GM19025 (cell line): ENCODE measurements at regions not wholly inside any gene's neighbourhood (a gene's known extent, or its start where the extent isn't known, plus 50 kb on each side); places are given as distances from the start of the nearest gene placed in this dataset.
"Not testable (repeated sequence)": the region's sequence is repeated elsewhere in the genome, so short reads cannot be mapped to it uniquely, and the experiment has no call there.

Experiments used
- ATAC-seq: cut with Tn5 transposase; IDR thresholded peaks from one replicate; pipeline ENCODE4 v1.9.1; 2021; ENCODE audit warnings: mild to moderate bottlenecking, low read depth, moderate library complexity; ENCODE audit not compliant: unreplicated experiment

GRCh38 chr7:106354822-106355221 lies 70.0 kb upstream of the NAMPT start:
- ATAC-seq, result no peak

- no peak for ATAC-seq
These were observed 69.2 kb upstream of the NAMPT start for GRCh38 chr7:106353944-106354343.

GRCh38 chr7:106348231-106348630 lies 63.4 kb upstream of the NAMPT start:
- ATAC-seq, result no peak

- no peak for ATAC-seq
These were observed 62.5 kb upstream of the NAMPT start for GRCh38 chr7:106347229-106347833.

- peak; percentile 92 for ATAC-seq
These were observed 62.0 kb upstream of the NAMPT start for GRCh38 chr7:106346678-106347217.

- ATAC-seq, result no peak
These were observed 61.4 kb upstream of the NAMPT start for GRCh38 chr7:106346167-106346677.

GRCh38 chr7:106345421-106346166 lies 60.8 kb upstream of the NAMPT start:
- ATAC-seq, result no peak

GRCh38 chr7:106344861-106345260 lies 60.1 kb upstream of the NAMPT start:
- ATAC-seq, result no peak

- ATAC-seq, result no peak
These were observed 59.4 kb upstream of the NAMPT start for GRCh38 chr7:106344211-106344610.

GRCh38 chr7:106342049-106342448 lies 57.3 kb upstream of the NAMPT start:
- ATAC-seq, result not testable (repeated sequence)

- not testable (repeated sequence) for ATAC-seq
These were observed 55.4 kb upstream of the NAMPT start for GRCh38 chr7:106340247-106340596.

- no peak for ATAC-seq
These were observed 54.9 kb upstream of the NAMPT start for GRCh38 chr7:106339513-106340246.

GRCh38 chr7:106337754-106338153 lies 53.0 kb upstream of the NAMPT start:
- no peak for ATAC-seq

- no peak for ATAC-seq
These were observed 51.0 kb upstream of the NAMPT start for GRCh38 chr7:106335814-106336213.
